WTC11 (cell line): ENCODE measurements at regions not wholly inside any gene's neighbourhood (a gene's known extent, or its start where the extent isn't known, plus 50 kb on each side); places are given as distances from the start of the nearest gene placed in this dataset.

Experiments
- ATAC-seq: fragments of 200-7000 bp; cut with Tn5 transposase; 2 replicates; pipeline ENCODE4 v1.10.0; 2021; ENCODE audit warnings: mild to moderate bottlenecking, moderate library complexity
- CTCF ChIA-PET: fragments of 300-600 bp; sonication (Branson Sonifier 250); formaldehyde crosslinking; loops from one replicate; lab custom pipeline; 2021; ENCODE audit warnings: antibody characterized with exemption; lab: Charles Lee
- POLR2A ChIA-PET: fragments of 350-600 bp; sonication (Branson Sonifier 250); formaldehyde crosslinking; loops from one replicate; lab custom pipeline; 2021; ENCODE audit warnings: antibody characterized with exemption; lab: Charles Lee
- DNase-seq: peaks from one replicate; pipeline ENCODE4 v3.0.0; 2021; ENCODE audit warnings: low spot score
- H3K27ac Mint-ChIP-seq: 2 replicates; pipeline ENCODE4 v1.8.0; 2021; ENCODE audit warnings: mixed read lengths
- H3K27me3 Mint-ChIP-seq: 2 replicates; pipeline ENCODE4 v1.8.0; 2021; ENCODE audit warnings: low read depth, mild to moderate bottlenecking, moderate library complexity, mixed read lengths
- H3K36me3 Mint-ChIP-seq: 2 replicates; pipeline ENCODE4 v1.8.0; 2021; ENCODE audit warnings: mixed read lengths
- H3K4me1 Mint-ChIP-seq: 2 replicates; pipeline ENCODE4 v1.8.0; 2022; ENCODE audit warnings: mixed read lengths
- H3K4me3 Mint-ChIP-seq: 2 replicates; pipeline ENCODE4 v1.8.0; 2021; ENCODE audit warnings: mild to moderate bottlenecking, moderate library complexity, mixed read lengths
- H3K9me3 Mint-ChIP-seq: 2 replicates; pipeline ENCODE4 v1.8.0; 2021; ENCODE audit warnings: mixed read lengths
- CDX4 ChIP-seq: fragments of 250-450 bp; sonication (Bioruptor Pico); IDR thresholded peaks from 2 replicates; pipeline ENCODE4 v1.9.0; 2021; ENCODE audit warnings: moderate library complexity, mild to moderate bottlenecking, inconsistent platforms, borderline replicate concordance
- ESRRA ChIP-seq: sonication (generic); formaldehyde crosslinking; IDR thresholded peaks from 2 replicates; pipeline ENCODE4 v1.8.1; 2022; ENCODE audit warnings: mild to moderate bottlenecking, missing genetic modification reagents, borderline replicate concordance
- FOXP1 ChIP-seq: sonication (generic); formaldehyde crosslinking; IDR thresholded peaks from 2 replicates; pipeline ENCODE4 v1.8.0; 2022; ENCODE audit warnings: missing genetic modification reagents, mild to moderate bottlenecking, moderate library complexity, borderline replicate concordance
- GTF2I ChIP-seq: fragments of 250-450 bp; sonication (Bioruptor Pico); conservative IDR thresholded peaks from 2 replicates; pipeline ENCODE4 v1.4.0; 2021; ENCODE audit warnings: mild to moderate bottlenecking
- HMGXB4 ChIP-seq: sonication (generic); formaldehyde crosslinking; IDR thresholded peaks from 2 replicates; pipeline ENCODE4 v1.8.1; 2023; ENCODE audit warnings: mild to moderate bottlenecking, moderate library complexity, missing genetic modification reagents
- IRF1 ChIP-seq: sonication (generic); formaldehyde crosslinking; IDR thresholded peaks from 2 replicates; pipeline ENCODE4 v1.8.0; 2023; ENCODE audit warnings: missing genetic modification reagents
- JAZF1 ChIP-seq: fragments of 250-450 bp; sonication (Bioruptor Pico); IDR thresholded peaks from 2 replicates; pipeline ENCODE4 v1.9.0; 2021; ENCODE audit warnings: moderate library complexity, mild to moderate bottlenecking, inconsistent platforms
- KAT7 ChIP-seq: sonication (generic); formaldehyde crosslinking; IDR thresholded peaks from 2 replicates; pipeline ENCODE4 v1.8.1; 2023; ENCODE audit warnings: missing genetic modification reagents, mild to moderate bottlenecking, borderline replicate concordance
- MLX ChIP-seq: sonication (generic); formaldehyde crosslinking; IDR thresholded peaks from 2 replicates; pipeline ENCODE4 v1.8.1; 2023; ENCODE audit warnings: mild to moderate bottlenecking, missing genetic modification reagents, moderate library complexity
- MXD4 ChIP-seq: fragments of 250-450 bp; sonication (Bioruptor Pico); IDR thresholded peaks from 2 replicates; pipeline ENCODE4 v1.8.0; 2021; ENCODE audit warnings: mild to moderate bottlenecking, moderate library complexity, borderline replicate concordance
- MYBL2 ChIP-seq: sonication (generic); formaldehyde crosslinking; IDR thresholded peaks from 2 replicates; pipeline ENCODE4 v1.8.1; 2023; ENCODE audit warnings: mild to moderate bottlenecking, moderate library complexity, missing genetic modification reagents
- NFE2L1 ChIP-seq: sonication (generic); formaldehyde crosslinking; IDR thresholded peaks from 2 replicates; pipeline ENCODE4 v1.8.1; 2023; ENCODE audit warnings: missing genetic modification reagents
- NFYB ChIP-seq: sonication (generic); formaldehyde crosslinking; conservative IDR thresholded peaks from 2 replicates; pipeline ENCODE4 v1.8.0; 2022; ENCODE audit warnings: low read depth, missing genetic modification reagents
- NR1H2 ChIP-seq: sonication (generic); formaldehyde crosslinking; IDR thresholded peaks from 2 replicates; pipeline ENCODE4 v1.9.0; 2021; ENCODE audit warnings: mild to moderate bottlenecking, moderate library complexity, missing genetic modification reagents
- NR3C1 ChIP-seq: sonication (generic); formaldehyde crosslinking; conservative IDR thresholded peaks from 2 replicates; pipeline ENCODE4 v1.8.1; 2023; ENCODE audit warnings: low read depth, mild to moderate bottlenecking, missing genetic modification reagents
- PREB ChIP-seq: sonication (generic); formaldehyde crosslinking; IDR thresholded peaks from 2 replicates; pipeline ENCODE4 v1.8.1; 2022; ENCODE audit warnings: mild to moderate bottlenecking, missing genetic modification reagents, moderate library complexity, borderline replicate concordance
- RELA ChIP-seq: sonication (generic); formaldehyde crosslinking; IDR thresholded peaks from 2 replicates; pipeline ENCODE4 v1.8.1; 2022; ENCODE audit warnings: missing genetic modification reagents, mild to moderate bottlenecking, borderline replicate concordance
- SP1 ChIP-seq: sonication (generic); formaldehyde crosslinking; conservative IDR thresholded peaks from 2 replicates; pipeline ENCODE4 v1.8.1; 2022; ENCODE audit warnings: missing genetic modification reagents
- TCF7 ChIP-seq: sonication (generic); formaldehyde crosslinking; IDR thresholded peaks from 2 replicates; pipeline ENCODE4 v1.8.0; 2022; ENCODE audit warnings: mild to moderate bottlenecking, low read depth, missing genetic modification reagents, moderate library complexity
- ZBTB43 ChIP-seq: sonication (generic); formaldehyde crosslinking; IDR thresholded peaks from 2 replicates; pipeline ENCODE4 v1.8.1; 2023; ENCODE audit warnings: mild to moderate bottlenecking, missing genetic modification reagents
- ZNF232 ChIP-seq: sonication (generic); formaldehyde crosslinking; IDR thresholded peaks from 2 replicates; pipeline ENCODE4 v1.8.0; 2022; ENCODE audit warnings: mild to moderate bottlenecking, missing genetic modification reagents
- ZNF396 ChIP-seq: fragments of 250-450 bp; sonication (Bioruptor Pico); IDR thresholded peaks from 2 replicates; pipeline ENCODE4 v1.8.0; 2021; ENCODE audit warnings: mild to moderate bottlenecking, moderate library complexity, borderline replicate concordance
- ZNF423 ChIP-seq: fragments of 250-450 bp; sonication (Bioruptor Pico); IDR thresholded peaks from 2 replicates; pipeline ENCODE4 v2.1.2; 2022; ENCODE audit warnings: mild to moderate bottlenecking, moderate library complexity
- ZSCAN18 ChIP-seq: fragments of 250-450 bp; sonication (Bioruptor Pico); IDR thresholded peaks from 2 replicates; pipeline ENCODE4 v2.1.2; 2022; ENCODE audit warnings: mild to moderate bottlenecking, moderate library complexity

- TF ChIP-seq ZNF396 (CRISPR knock-in tag) (no peak), ZSCAN18 (CRISPR knock-in tag) (no peak), RELA (CRISPR knock-in tag) (no peak), MXD4 (CRISPR knock-in tag) (no peak), NFE2L1 (CRISPR knock-in tag) (no peak)
- TF ChIP-seq, all 79 proteins: peak for 0
Observed at GRCh38 chr13:82912564-82912963, 969.7 kb downstream of the SLITRK1 start (continued).

GRCh38 chr13:82905071-82905470 is 977.2 kb downstream of the SLITRK1 start:
- Mint-ChIP-seq H3K4me3 (no peak overlapping the region), H3K27ac (no peak overlapping the region), H3K36me3 (peaks cover 5% of the 10 kb centered on the region; the same call in 1 of the 2 replicates), H3K9me3 (peaks cover 10% of the 10 kb centered on the region), H3K4me1 (peaks cover 15% of the 10 kb centered on the region), H3K27me3 (peaks cover 43% of the 10 kb centered on the region)
- TF ChIP-seq NFE2L1 (CRISPR knock-in tag), result no peak
- TF ChIP-seq PREB (CRISPR knock-in tag), result no peak
- TF ChIP-seq NFYB (CRISPR knock-in tag), result no peak
- TF ChIP-seq ZNF423 (CRISPR knock-in tag), result no peak
- TF ChIP-seq NR3C1 (CRISPR knock-in tag), result no peak
- no peak for TF ChIP-seq JAZF1 (CRISPR knock-in tag)
- ChIA-PET CTCF (no interaction called here), POLR2A (no interaction called here)
- ATAC-seq (no peak), DNase-seq (no peak)

- DNase-seq (no peak), ATAC-seq (peak; percentile 80)
- H3K9me3 Mint-ChIP-seq, result peaks cover 20% of the 10 kb centered on the region
- peaks cover 26% of the 10 kb centered on the region for H3K4me1 Mint-ChIP-seq
- peaks cover 50% of the 10 kb centered on the region for H3K27me3 Mint-ChIP-seq
- ChIA-PET CTCF (no interaction called here), POLR2A (no interaction called here)
- peaks cover 19% of the 10 kb centered on the region for H3K36me3 Mint-ChIP-seq
- no peak overlapping the region for H3K27ac Mint-ChIP-seq
- no peak for TF ChIP-seq ZNF232 (CRISPR knock-in tag)
- peak; percentile 41; the same call in 1 of the 2 replicates for TF ChIP-seq ZBTB43 (CRISPR knock-in tag)
- no peak overlapping the region for H3K4me3 Mint-ChIP-seq
Observed at GRCh38 chr13:82900453-82900852, 981.8 kb downstream of the SLITRK1 start.

GRCh38 chr13:82898586-82898985 is 983.7 kb downstream of the SLITRK1 start:
- Mint-ChIP-seq H3K4me3 (no peak overlapping the region), H3K9me3 (peaks cover 10% of the 10 kb centered on the region), H3K27ac (no peak overlapping the region), H3K27me3 (peaks cover 38% of the 10 kb centered on the region), H3K36me3 (peaks cover 14% of the 10 kb centered on the region), H3K4me1 (peaks cover 26% of the 10 kb centered on the region)
- no peak for ATAC-seq
- no peak for DNase-seq
- POLR2A ChIA-PET, result no interaction called here
- CTCF ChIA-PET, result no interaction called here
- TF ChIP-seq NR1H2 (CRISPR knock-in tag) (no peak), ESRRA (no peak), KAT7 (CRISPR knock-in tag) (no peak), IRF1 (no peak), MYBL2 (CRISPR knock-in tag) (no peak), ZNF423 (CRISPR knock-in tag) (no peak), SP1 (no peak), TCF7 (CRISPR knock-in tag) (no peak), CDX4 (no peak), FOXP1 (CRISPR knock-in tag) (no peak), NFYB (CRISPR knock-in tag) (no peak), MLX (CRISPR knock-in tag) (no peak), GTF2I (CRISPR knock-in tag) (no peak), HMGXB4 (CRISPR knock-in tag) (no peak)
